PC-3 (cell line): ENCODE measurements at regions not wholly inside any gene's neighbourhood (a gene's known extent, or its start where the extent isn't known, plus 50 kb on each side); places are given as distances from the start of the nearest gene placed in this dataset.

Source experiments
- EZH2 ChIP-seq: fragments of 300-600 bp; sonication (generic); IDR thresholded peaks from one replicate; pipeline ENCODE4 v1.6.1; 2017; ENCODE audit warnings: antibody characterized with exemption, mild to moderate bottlenecking, low read length; ENCODE audit not compliant: unreplicated experiment
- EZH2phosphoT487 ChIP-seq: fragments of 300-600 bp; sonication (generic); IDR thresholded peaks from 2 replicates; pipeline ENCODE4 v1.6.1; 2018; ENCODE audit warnings: mild to moderate bottlenecking, antibody characterized with exemption, low read length, borderline replicate concordance
- TF ChIP-seq, protein P1 (sequence below): fragments of 300-600 bp; sonication (generic); conservative IDR thresholded peaks from 2 replicates; pipeline ENCODE4 v1.5.1; 2017; ENCODE audit warnings: antibody characterized with exemption, low read depth, mild to moderate bottlenecking, low read length

- TF ChIP-seq, protein P1, sequence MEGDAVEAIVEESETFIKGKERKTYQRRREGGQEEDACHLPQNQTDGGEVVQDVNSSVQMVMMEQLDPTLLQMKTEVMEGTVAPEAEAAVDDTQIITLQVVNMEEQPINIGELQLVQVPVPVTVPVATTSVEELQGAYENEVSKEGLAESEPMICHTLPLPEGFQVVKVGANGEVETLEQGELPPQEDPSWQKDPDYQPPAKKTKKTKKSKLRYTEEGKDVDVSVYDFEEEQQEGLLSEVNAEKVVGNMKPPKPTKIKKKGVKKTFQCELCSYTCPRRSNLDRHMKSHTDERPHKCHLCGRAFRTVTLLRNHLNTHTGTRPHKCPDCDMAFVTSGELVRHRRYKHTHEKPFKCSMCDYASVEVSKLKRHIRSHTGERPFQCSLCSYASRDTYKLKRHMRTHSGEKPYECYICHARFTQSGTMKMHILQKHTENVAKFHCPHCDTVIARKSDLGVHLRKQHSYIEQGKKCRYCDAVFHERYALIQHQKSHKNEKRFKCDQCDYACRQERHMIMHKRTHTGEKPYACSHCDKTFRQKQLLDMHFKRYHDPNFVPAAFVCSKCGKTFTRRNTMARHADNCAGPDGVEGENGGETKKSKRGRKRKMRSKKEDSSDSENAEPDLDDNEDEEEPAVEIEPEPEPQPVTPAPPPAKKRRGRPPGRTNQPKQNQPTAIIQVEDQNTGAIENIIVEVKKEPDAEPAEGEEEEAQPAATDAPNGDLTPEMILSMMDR, result no peak
- TF ChIP-seq EZH2phosphoT487 (no peak), EZH2 (no peak)
Measured at GRCh38 chr15:38758043-38758442, 193.4 kb upstream of the RASGRP1 start.
